Stimulated activated CD4-positive, alpha-beta T cell treated with anti-CD3 and anti-CD28 coated beads, Interleukin-15, amount 100 ng/mL, for 24 hours (primary cell): ENCODE measurements at regions not wholly inside any gene's neighbourhood (a gene's known extent, or its start where the extent isn't known, plus 50 kb on each side); places are given as distances from the start of the nearest gene placed in this dataset.
"Not testable (repeated sequence)": the region's sequence is repeated elsewhere in the genome, so short reads cannot be mapped to it uniquely, and the experiment has no call there.

Experiments
- DNase-seq: peaks from one replicate; pipeline ENCODE4 v3.0.0-alpha.2; 2020

- no peak for DNase-seq
These were observed 226.5 kb downstream of the IRS1 start for GRCh38 chr2:226573158-226573557.

GRCh38 chr2:226564667-226565066 is 235.0 kb downstream of the IRS1 start:
- DNase-seq, result no peak

GRCh38 chr2:226561962-226562361 is 237.7 kb downstream of the IRS1 start:
- no peak for DNase-seq

- DNase-seq, result no peak
These were observed 239.3 kb downstream of the IRS1 start for GRCh38 chr2:226560325-226560724.

GRCh38 chr2:226559536-226559935 is 240.1 kb downstream of the IRS1 start:
- DNase-seq, result no peak

- DNase-seq, result no peak
These were observed 241.2 kb downstream of the IRS1 start for GRCh38 chr2:226558418-226558817.

- no peak for DNase-seq
These were observed 243.6 kb downstream of the IRS1 start for GRCh38 chr2:226556050-226556449.

GRCh38 chr2:226554701-226555100 is 244.9 kb downstream of the IRS1 start:
- DNase-seq, result no peak

GRCh38 chr2:226553333-226553732 is 246.3 kb downstream of the IRS1 start:
- DNase-seq, result no peak

GRCh38 chr2:226552571-226553285 is 246.9 kb downstream of the IRS1 start:
- no peak for DNase-seq

- DNase-seq, result no peak
These were observed 247.9 kb downstream of the IRS1 start for GRCh38 chr2:226551522-226552250.

- no peak for DNase-seq
These were observed 248.8 kb downstream of the IRS1 start for GRCh38 chr2:226550801-226551200.

GRCh38 chr2:226548732-226549131 is 250.9 kb downstream of the IRS1 start:
- DNase-seq, result no peak

GRCh38 chr2:226544596-226545210 is 254.9 kb downstream of the IRS1 start:
- no peak for DNase-seq

GRCh38 chr2:226540204-226540994 is 259.2 kb downstream of the IRS1 start:
- DNase-seq, result no peak

- no peak for DNase-seq
These were observed 263.2 kb downstream of the IRS1 start for GRCh38 chr2:226536410-226536809.

- not testable (repeated sequence) for DNase-seq
These were observed 266.6 kb downstream of the IRS1 start for GRCh38 chr2:226532976-226533375.

GRCh38 chr2:226531061-226531810 is 268.4 kb downstream of the IRS1 start:
- DNase-seq, result no peak

- no peak for DNase-seq
These were observed 270.1 kb downstream of the IRS1 start for GRCh38 chr2:226529556-226529955.

- DNase-seq, result no peak
These were observed 272.9 kb downstream of the IRS1 start for GRCh38 chr2:226526716-226527115.

GRCh38 chr2:226524381-226524843 is 275.2 kb downstream of the IRS1 start:
- no peak for DNase-seq

- DNase-seq, result no peak
These were observed 278.9 kb downstream of the IRS1 start for GRCh38 chr2:226520723-226521122.
